ENCODE measurements at regions not wholly inside any gene's neighbourhood (a gene's known extent, or its start where the extent isn't known, plus 50 kb on each side); places are given as distances from the start of the nearest gene placed in this dataset.

GRCh38 chr11:30106222-30107181, 89.7 kb upstream of the KCNA4 start:
- H2AK5ac ChIP-seq (ENCODE audit: low read depth, low read length) = no peak overlapping the region
- CTCF ChIA-PET = no interaction called here

More at GRCh38 chr11:30106222-30107181, 89.7 kb upstream of the KCNA4 start:
- Histone ChIP-seq H2BK120ac (ENCODE audit: low read depth, low read length) (no peak overlapping the region), H3K14ac (replicated peaks; ENCODE audit: low read depth, low read length) (no peak overlapping the region), H2AFZ (replicated peaks; ENCODE audit: low read length, poor library complexity) (no peak overlapping the region), H3K4ac (ENCODE audit: low read depth, low read length) (no peak overlapping the region), H3K4me3 (ENCODE audit: insufficient read depth, low read depth, low read length) (no peak overlapping the region), H2BK15ac (ENCODE audit: low read depth, low read length) (no peak overlapping the region), H4K91ac (ENCODE audit: insufficient read depth, low read depth, low read length) (no peak overlapping the region), H3K79me1 (ENCODE audit: low read depth in 1 of 2, low read length in 2 of 2) (no peaks in the 10 kb centered on the region), H3K27ac (ENCODE audit: insufficient read depth, low read length) (no peak overlapping the region), H3K36me3 (ENCODE audit: control insufficient read depth, insufficient read depth, low read length) (no peaks in the 10 kb centered on the region), H2BK20ac (ENCODE audit: low read depth, low read length) (no peak overlapping the region), H3K4me2 (ENCODE audit: low read depth, low read length) (no peak overlapping the region), H2BK5ac (ENCODE audit: low read depth, low read length, poor library complexity, severe bottlenecking) (no peak overlapping the region), H4K5ac (ENCODE audit: low read depth, low read length) (no peak overlapping the region), H3K4me1 (ENCODE audit: control insufficient read depth, insufficient read depth, low read length) (no peaks in the 10 kb centered on the region), H4K20me1 (ENCODE audit: insufficient read depth, low read length) (no peaks in the 10 kb centered on the region), H4K8ac (ENCODE audit: low read depth in 2 of 2, low read length in 2 of 2) (no peak overlapping the region), H2AK9ac (replicated peaks; ENCODE audit: low read depth, low read length, poor library complexity) (no peak overlapping the region), H3K9ac (ENCODE audit: low read depth, low read length) (no peak overlapping the region), H3K23ac (ENCODE audit: low read depth, low read length) (no peak overlapping the region), H3K9me3 (ENCODE audit: control insufficient read depth, insufficient read depth, low read length) (0 out of 2 replicates have a peak, but pooled peaks cover 1% of the 10 kb centered on the region), H3K56ac (ENCODE audit: extremely low read depth, insufficient read depth, low read length) (no peak overlapping the region), H3K27me3 (ENCODE audit: control insufficient read depth, insufficient read depth, low read length) (no peaks in the 10 kb centered on the region), H3K18ac (ENCODE audit: low read depth, low read length) (no peak overlapping the region), H3K9me1 (ENCODE audit: insufficient read depth, low read length) (no peaks in the 10 kb centered on the region)
- dilution Hi-C loops (cut with HindIII; ENCODE audit: low sequenced_read_pairs, unreplicated experiment) = no loop called here
- ATAC-seq (ENCODE audit: low read depth) (no peak), DNase-seq (no peak)
- in situ Hi-C loops (cut with MboI; ENCODE audit: low sequenced_read_pairs) = no loop called here
- POLR2A ChIA-PET (ENCODE audit: unreplicated experiment) = no interaction called here
- BruUV-seq (replicated peaks) = no TSS peak
- TF ChIP-seq BHLHE40 (IDR thresholded peaks at IDR 0.05; ENCODE audit: low read depth, low read length) = no peak
- TF ChIP-seq ELK1 (IDR thresholded peaks at IDR 0.05; ENCODE audit: borderline replicate concordance, low read depth, low read length) = no peak
- TF ChIP-seq CHD1 (IDR thresholded peaks at IDR 0.05; ENCODE audit: low read depth, low read length) = no peak
- TF ChIP-seq POLR2A (IDR thresholded peaks at IDR 0.05; ENCODE audit: low read depth, low read length) = no peak
- TF ChIP-seq MAZ (IDR thresholded peaks at IDR 0.05; ENCODE audit: borderline replicate concordance, low read depth, low read length) = no peak
- no peak for TF ChIP-seq USF2 (IDR thresholded peaks at IDR 0.05; ENCODE audit: low read depth, low read length)
- no peak for TF ChIP-seq SMC3 (IDR thresholded peaks at IDR 0.05; ENCODE audit: low read depth, low read length)
- TF ChIP-seq CTCF (conservative IDR thresholded peaks at IDR 0.05; ENCODE audit: low read depth, low read length) = no peak
- no peak for TF ChIP-seq MAFK (IDR thresholded peaks at IDR 0.05; ENCODE audit: low read depth, low read length)
- no peak for TF ChIP-seq MXI1 (IDR thresholded peaks at IDR 0.05; ENCODE audit: borderline replicate concordance, low read depth, low read length)
- TF ChIP-seq NFE2L2 (IDR thresholded peaks at IDR 0.05; ENCODE audit: low read depth, low read length) = no peak
- no peak for TF ChIP-seq FOS (IDR thresholded peaks at IDR 0.05; ENCODE audit: low read depth, low read length)
- TF ChIP-seq CEBPB (IDR thresholded peaks at IDR 0.05; ENCODE audit: low read depth, low read length) = no peak
- intact Hi-C loops (cut with micrococcal nuclease) = no loop called here
- no CpG with 5 or more reads among the region's 6 CpGs for WGBS, 2 experiments (ENCODE audit: extremely low coverage in 2 of 2, insufficient read length in 1 of 2)

Measured in IMR-90 (cell line).